ENCODE measurements at regions not wholly inside any gene's neighbourhood (a gene's known extent, or its start where the extent isn't known, plus 50 kb on each side); places are given as distances from the start of the nearest gene placed in this dataset.
"Not testable (repeated sequence)": the region's sequence is repeated elsewhere in the genome, so short reads cannot be mapped to it uniquely, and the experiment has no call there.

- no peak overlapping the region for H3K4me3 ChIP-seq
- DNase-seq = peak; percentile 82
- WGBS, 2 donors = 72 to 76% methylated on average over 15 of the region's 15 CpGs
- intact Hi-C loops (cut with DNase I) = no loop called here
- no peaks in the 10 kb centered on the region for H3K36me3 ChIP-seq
- H3K27me3 ChIP-seq = no peaks in the 10 kb centered on the region
- H3K27ac ChIP-seq = peak overlapping the region in 3 of 4 donors; percentile 27 to 39 (median 39)
- peak in 2 of 4 donors; percentile 14 to 20 for TF ChIP-seq POLR2AphosphoS5 (IDR thresholded peaks at IDR 0.05)
- no peak for TF ChIP-seq POLR2A (IDR thresholded peaks at IDR 0.05)
- no peak for TF ChIP-seq CTCF (IDR thresholded peaks at IDR 0.05)
- peaks cover 0 to 2% (median 0%) of the 10 kb centered on the region in 4 donors for H3K9me3 ChIP-seq
- no peaks in the 10 kb centered on the region for H3K4me1 ChIP-seq
These were observed 253.2 kb downstream of the DLL1 start for GRCh38 chr6:170037541-170038250.

DNA sequence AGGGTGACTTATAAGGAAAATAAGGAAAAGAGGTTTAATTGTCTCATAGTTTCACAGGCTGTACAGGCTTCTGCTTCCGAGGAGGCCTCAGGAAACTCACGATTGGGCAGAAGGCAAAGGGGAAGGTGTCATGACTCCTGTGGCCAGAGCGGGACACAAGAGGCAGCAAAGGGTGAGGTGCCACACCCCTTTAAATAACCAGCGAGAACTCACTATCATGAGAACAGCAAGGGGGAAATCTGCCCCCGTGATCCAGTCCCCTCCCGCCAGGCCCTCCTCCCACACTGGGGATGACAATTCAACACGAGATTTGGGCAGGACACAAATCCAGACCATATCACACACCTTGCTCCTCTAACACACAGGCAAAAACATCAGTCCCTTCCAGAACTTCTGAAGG lies 254.0 kb downstream of the DLL1 start:
- Histone ChIP-seq H3K4me3 (no peak overlapping the region), H3K27me3 (no peaks in the 10 kb centered on the region), H3K9me3 (peaks cover 0 to 2% (median 0%) of the 10 kb centered on the region in 4 donors), H3K4me1 (no peaks in the 10 kb centered on the region), H3K36me3 (no peaks in the 10 kb centered on the region), H3K27ac (no peak overlapping the region)
- DNase-seq = peak; percentile 37
- intact Hi-C loops (cut with DNase I) = no loop called here
- 64 to 75% methylated on average over 7 of the region's 7 CpGs for WGBS, 2 donors
- TF ChIP-seq CTCF (IDR thresholded peaks at IDR 0.05) (no peak), POLR2A (IDR thresholded peaks at IDR 0.05) (no peak), POLR2AphosphoS5 (IDR thresholded peaks at IDR 0.05) (no peak), EP300 (IDR thresholded peaks at IDR 0.05) (no peak)

DNA sequence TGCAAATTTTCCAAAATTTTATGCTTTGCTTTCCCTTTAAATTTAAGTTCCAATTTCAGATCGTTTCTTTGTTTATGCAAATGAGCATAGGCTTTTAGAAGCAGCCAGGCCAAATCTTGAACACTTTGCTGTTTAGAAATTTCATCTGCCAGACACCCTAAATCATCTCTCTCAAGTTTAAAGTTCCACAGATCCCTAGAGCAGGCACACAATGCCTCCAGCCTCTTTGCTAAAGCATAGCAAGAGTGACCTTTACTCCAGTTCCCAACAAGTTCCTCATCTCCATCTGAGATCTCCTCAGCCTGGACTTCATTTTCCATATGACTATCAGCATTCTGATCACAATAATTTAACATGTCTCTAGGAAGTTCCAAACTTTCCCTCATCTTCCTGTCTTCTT lies 254.5 kb downstream of the DLL1 start:
- H3K4me1 ChIP-seq; H3K36me3 ChIP-seq; H3K27me3 ChIP-seq; H3K4me3 ChIP-seq; intact Hi-C loops (cut with DNase I); DNase-seq; H3K9me3 ChIP-seq; H3K27ac ChIP-seq: not testable (repeated sequence)
- WGBS, 2 donors = 53 to 57% methylated on average over 1 of the region's 1 CpG

- Histone ChIP-seq H3K4me1 (peaks cover 0 to 9% (median 1%) of the 10 kb centered on the region in 4 donors), H3K9me3 (peaks cover 0 to 2% (median 0%) of the 10 kb centered on the region in 4 donors), H3K36me3 (no peaks in the 10 kb centered on the region), H3K27me3 (no peaks in the 10 kb centered on the region), H3K27ac (no peak overlapping the region), H3K4me3 (no peak overlapping the region)
- intact Hi-C loops (cut with DNase I) = no loop called here
- DNase-seq = peak; percentile 52
- 75 to 85% methylated on average over 4 of the region's 4 CpGs for WGBS, 2 donors
- no peak for TF ChIP-seq EP300 (IDR thresholded peaks at IDR 0.05)
- no peak for TF ChIP-seq CTCF (IDR thresholded peaks at IDR 0.05)
- no peak for TF ChIP-seq POLR2AphosphoS5 (IDR thresholded peaks at IDR 0.05)
- no peak for TF ChIP-seq POLR2A (IDR thresholded peaks at IDR 0.05)
These were observed 255.0 kb downstream of the DLL1 start for GRCh38 chr6:170035901-170036304.

DNA sequence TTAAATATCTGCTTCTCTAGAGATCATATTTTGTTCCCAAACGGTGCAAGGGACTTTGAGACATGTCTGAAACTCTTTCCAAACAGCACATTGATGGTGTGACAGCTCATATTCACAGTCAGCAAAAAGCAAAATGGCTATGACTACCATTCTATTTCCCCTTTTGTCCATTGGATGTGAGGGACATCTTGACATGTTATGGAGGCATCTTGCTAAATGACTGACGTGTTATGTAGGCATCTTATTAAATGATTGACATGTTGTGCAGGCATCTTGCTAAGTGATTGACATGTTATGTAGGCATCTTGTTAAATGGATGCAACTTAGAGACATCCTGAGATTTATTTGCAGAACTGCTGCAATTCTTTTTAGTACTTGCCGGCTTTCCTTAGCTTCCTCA lies 255.8 kb downstream of the DLL1 start:
- 83 to 90% methylated on average over 3 of the region's 3 CpGs for WGBS, 2 donors
- TF ChIP-seq CTCF (IDR thresholded peaks at IDR 0.05) (no peak), POLR2AphosphoS5 (IDR thresholded peaks at IDR 0.05) (no peak), POLR2A (IDR thresholded peaks at IDR 0.05) (no peak), EP300 (IDR thresholded peaks at IDR 0.05) (no peak)
- intact Hi-C loops (cut with DNase I) = no loop called here
- Histone ChIP-seq H3K4me3 (no peak overlapping the region), H3K36me3 (no peaks in the 10 kb centered on the region), H3K4me1 (peaks cover 0 to 17% (median 3%) of the 10 kb centered on the region in 4 donors), H3K27ac (no peak overlapping the region), H3K27me3 (no peaks in the 10 kb centered on the region), H3K9me3 (peaks cover 0 to 2% (median 0%) of the 10 kb centered on the region in 4 donors)
- DNase-seq = no peak
